BE2C (cell line): ENCODE measurements at regions not wholly inside any gene's neighbourhood (a gene's known extent, or its start where the extent isn't known, plus 50 kb on each side); places are given as distances from the start of the nearest gene placed in this dataset.

Experiments
- DNase-seq: peaks from one replicate; pipeline ENCODE4 v3.0.0-alpha.2; 2020
- H3K27me3 ChIP-seq: fragments of 250-450 bp; sonication (Bioruptor Pico); 2 replicates; pipeline ENCODE4 v1.5.1; 2020; ENCODE audit warnings: mild to moderate bottlenecking
- H3K36me3 ChIP-seq: fragments of 250-450 bp; sonication (Bioruptor Pico); 2 replicates; pipeline ENCODE4 v1.5.1; 2020; ENCODE audit warnings: mild to moderate bottlenecking
- H3K4me1 ChIP-seq: fragments of 250-450 bp; sonication (Bioruptor Pico); 2 replicates; pipeline ENCODE4 v1.5.1; 2020
- H3K4me3 ChIP-seq: 2 replicates; pipeline ENCODE4 v1.5.1; 2011; ENCODE audit warnings: low read depth, low read length
- H3K9me3 ChIP-seq: fragments of 250-450 bp; sonication (Bioruptor Pico); 2 replicates; pipeline ENCODE4 v1.5.1; 2020
- CTCF ChIP-seq: IDR thresholded peaks from 2 replicates; pipeline ENCODE4 v1.5.1; 2012; ENCODE audit warnings: mild to moderate bottlenecking, low read depth, low read length

- no peak overlapping the region for H3K4me3 ChIP-seq
- DNase-seq: no peak
- no peaks in the 10 kb centered on the region for H3K36me3 ChIP-seq
- H3K9me3 ChIP-seq: no peaks in the 10 kb centered on the region
- no peaks in the 10 kb centered on the region; the same call in 1 of the 2 replicates for H3K27me3 ChIP-seq
- no peak for TF ChIP-seq CTCF
- no peaks in the 10 kb centered on the region for H3K4me1 ChIP-seq
These were observed 107.2 kb upstream of the MKI67 start for GRCh38 chr10:128233422-128233821.

- no peaks in the 10 kb centered on the region for H3K9me3 ChIP-seq
- H3K4me1 ChIP-seq: no peaks in the 10 kb centered on the region
- DNase-seq: no peak
- H3K27me3 ChIP-seq: no peaks in the 10 kb centered on the region
- no peaks in the 10 kb centered on the region for H3K36me3 ChIP-seq
- no peak for TF ChIP-seq CTCF
- H3K4me3 ChIP-seq: no peak overlapping the region
These were observed 111.5 kb upstream of the MKI67 start for GRCh38 chr10:128237710-128238109.

- Histone ChIP-seq H3K9me3 (no peaks in the 10 kb centered on the region), H3K4me1 (no peaks in the 10 kb centered on the region), H3K4me3 (no peak overlapping the region), H3K27me3 (no peaks in the 10 kb centered on the region), H3K36me3 (no peaks in the 10 kb centered on the region)
- no peak for DNase-seq
- TF ChIP-seq CTCF: no peak
These were observed 114.8 kb upstream of the MKI67 start for GRCh38 chr10:128241023-128241422.

GRCh38 chr10:128242641-128243040, 116.4 kb upstream of the MKI67 start:
- TF ChIP-seq CTCF: 0 out of 2 replicates have a peak, but pooled peaks have one; percentile 9
- Histone ChIP-seq H3K4me3 (no peak overlapping the region), H3K9me3 (no peaks in the 10 kb centered on the region), H3K4me1 (no peaks in the 10 kb centered on the region), H3K27me3 (no peaks in the 10 kb centered on the region), H3K36me3 (no peaks in the 10 kb centered on the region)
- DNase-seq: peak; percentile 19

- no peak for DNase-seq
- Histone ChIP-seq H3K4me3 (no peak overlapping the region), H3K36me3 (no peaks in the 10 kb centered on the region), H3K9me3 (no peaks in the 10 kb centered on the region), H3K4me1 (no peaks in the 10 kb centered on the region), H3K27me3 (no peaks in the 10 kb centered on the region)
- no peak for TF ChIP-seq CTCF
These were observed 118.8 kb upstream of the MKI67 start for GRCh38 chr10:128245026-128245425.

GRCh38 chr10:128247576-128247975, 121.4 kb upstream of the MKI67 start:
- no peaks in the 10 kb centered on the region for H3K9me3 ChIP-seq
- H3K4me3 ChIP-seq: no peak overlapping the region
- no peak for TF ChIP-seq CTCF
- H3K36me3 ChIP-seq: no peaks in the 10 kb centered on the region
- DNase-seq: no peak
- no peaks in the 10 kb centered on the region for H3K27me3 ChIP-seq
- H3K4me1 ChIP-seq: no peaks in the 10 kb centered on the region
